HG03175 (cell line): ENCODE measurements at regions not wholly inside any gene's neighbourhood (a gene's known extent, or its start where the extent isn't known, plus 50 kb on each side); places are given as distances from the start of the nearest gene placed in this dataset.
"Not testable (repeated sequence)": the region's sequence is repeated elsewhere in the genome, so short reads cannot be mapped to it uniquely, and the experiment has no call there.

Experiments used
- ATAC-seq: cut with Tn5 transposase; IDR thresholded peaks from one replicate; pipeline ENCODE4 v1.9.1; 2021; ENCODE audit warnings: mild to moderate bottlenecking, moderate library complexity; ENCODE audit not compliant: unreplicated experiment

DNA sequence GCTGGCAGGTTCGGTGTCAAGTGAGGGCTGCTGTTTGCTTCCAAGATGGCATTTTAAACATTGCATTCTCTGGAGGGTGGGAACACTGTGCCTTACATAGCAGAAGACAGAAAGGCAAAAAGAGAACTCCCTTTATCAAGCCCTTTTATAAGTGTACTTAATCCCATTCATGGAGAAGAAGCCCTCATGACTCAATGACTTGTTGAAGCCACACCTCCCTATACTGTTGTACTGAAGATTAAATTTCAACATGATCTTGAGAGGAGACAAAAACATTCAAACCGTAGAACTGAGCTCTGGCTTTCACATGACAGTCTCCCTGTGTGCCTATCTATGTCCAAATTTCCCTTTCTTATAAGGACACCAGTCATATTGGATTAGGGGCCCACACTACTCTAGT, 443.4 kb upstream of the CDIN1 start:
- ATAC-seq, result no peak

DNA sequence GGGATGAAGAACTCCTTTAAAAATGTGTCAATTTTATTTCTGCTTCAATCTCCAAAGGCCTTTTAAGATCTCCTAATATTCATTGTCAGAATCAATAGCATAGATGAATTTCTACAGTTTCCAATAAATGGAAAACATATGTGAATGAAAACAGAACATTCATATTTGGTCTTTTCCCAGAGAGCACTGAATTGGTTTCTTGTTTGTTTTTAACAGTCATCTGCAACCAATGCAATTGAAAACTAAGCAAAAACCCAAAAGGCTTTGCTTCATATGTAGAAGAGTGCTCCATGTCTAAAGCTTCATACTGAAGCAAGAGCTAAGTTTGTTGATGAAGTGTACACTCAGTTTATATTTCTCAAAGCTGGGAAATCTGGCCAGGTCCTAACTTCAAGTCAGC, 426.5 kb upstream of the CDIN1 start:
- no peak for ATAC-seq

- no peak for ATAC-seq
These were observed 422.5 kb upstream of the CDIN1 start for GRCh38 chr15:36156879-36157427.

GRCh38 chr15:36160351-36160750, 419.1 kb upstream of the CDIN1 start:
- ATAC-seq, result no peak

- no peak for ATAC-seq
These were observed 418.3 kb upstream of the CDIN1 start for GRCh38 chr15:36161108-36161507.

DNA sequence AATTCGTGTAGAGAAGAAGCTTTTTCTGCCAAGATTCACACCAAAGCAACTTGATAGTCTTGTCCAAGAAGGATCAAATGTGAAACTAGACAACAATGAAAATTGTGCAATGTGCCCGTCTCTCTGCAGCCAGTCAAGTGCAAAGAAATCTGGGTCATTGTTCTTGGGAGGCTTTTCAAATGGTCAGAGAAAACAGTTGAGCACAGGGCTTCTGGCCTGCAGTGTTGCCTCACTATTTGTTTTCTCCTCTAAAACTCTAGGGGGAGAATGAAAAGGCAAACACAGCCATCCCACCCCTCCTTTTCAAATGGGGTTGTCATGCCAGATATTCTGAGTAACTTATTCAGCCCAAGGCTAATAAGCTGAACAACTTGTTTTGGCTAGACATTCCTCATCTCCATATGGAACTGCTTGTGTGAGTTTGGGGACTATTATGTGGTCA, 417.6 kb upstream of the CDIN1 start:
- ATAC-seq, result no peak

DNA sequence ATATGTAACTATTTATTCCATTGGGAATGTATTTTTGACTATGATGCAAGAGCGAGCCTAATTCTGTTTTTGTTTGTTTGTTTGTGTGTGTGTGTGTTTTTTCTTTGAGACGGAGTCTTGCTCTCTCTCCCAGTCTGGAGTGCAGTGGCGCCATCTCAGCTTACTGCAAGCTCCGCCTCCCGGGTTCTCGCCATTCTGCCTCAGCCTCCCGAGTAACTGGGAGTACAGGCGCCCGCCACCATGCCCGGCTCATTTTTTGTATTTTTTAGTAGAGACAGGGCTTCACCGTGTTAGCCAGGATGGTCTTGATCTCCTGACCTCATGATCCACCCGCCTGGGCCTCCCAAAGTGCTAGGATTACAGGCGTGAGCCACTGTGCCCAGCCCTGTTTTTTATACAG, 415.4 kb upstream of the CDIN1 start:
- not testable (repeated sequence) for ATAC-seq

DNA sequence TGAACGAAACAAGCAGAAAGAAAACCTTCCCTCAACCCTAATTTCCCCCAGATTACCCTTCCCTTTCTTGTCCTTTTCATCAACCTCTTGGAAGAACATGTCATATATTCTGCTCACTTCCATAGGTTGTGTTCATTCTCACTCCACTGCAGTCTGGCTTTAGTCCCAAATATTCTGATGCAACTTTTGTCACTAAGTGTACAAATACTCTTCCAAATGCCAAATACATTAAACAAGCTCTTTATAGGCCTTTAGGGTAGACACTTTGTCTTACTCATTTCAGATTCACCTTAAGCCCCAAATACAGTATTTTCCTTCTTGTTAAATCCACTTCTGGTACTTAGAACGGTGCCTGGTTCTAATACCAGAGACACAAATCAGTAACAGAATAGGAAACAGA, 406.5 kb upstream of the CDIN1 start:
- ATAC-seq, result no peak

DNA sequence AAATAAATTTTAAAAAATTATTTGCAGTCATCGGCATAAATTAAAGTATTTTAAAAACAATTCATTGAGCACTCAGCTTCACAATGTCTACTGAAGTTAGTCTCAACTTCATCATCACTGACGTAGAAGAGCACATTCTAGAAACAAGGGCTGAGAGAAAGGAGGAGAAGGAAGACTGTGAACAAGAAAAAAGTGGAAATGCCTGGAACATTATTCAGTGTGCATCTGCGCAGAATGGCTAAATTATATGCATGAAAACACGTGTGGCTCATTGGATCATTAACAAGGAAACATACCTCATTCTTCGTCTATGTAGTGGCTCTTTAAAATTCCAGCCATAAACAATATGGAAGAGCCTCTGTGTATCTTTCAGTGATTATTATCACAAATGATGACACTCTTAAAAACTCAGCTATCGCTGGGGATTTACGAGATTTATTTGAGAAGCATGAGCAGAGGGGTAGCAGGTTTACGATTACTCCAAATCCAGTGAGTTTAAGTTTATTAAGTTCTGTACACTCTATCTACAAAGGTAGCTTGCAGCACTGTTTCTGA, 404.2 kb upstream of the CDIN1 start:
- ATAC-seq, result no peak

DNA sequence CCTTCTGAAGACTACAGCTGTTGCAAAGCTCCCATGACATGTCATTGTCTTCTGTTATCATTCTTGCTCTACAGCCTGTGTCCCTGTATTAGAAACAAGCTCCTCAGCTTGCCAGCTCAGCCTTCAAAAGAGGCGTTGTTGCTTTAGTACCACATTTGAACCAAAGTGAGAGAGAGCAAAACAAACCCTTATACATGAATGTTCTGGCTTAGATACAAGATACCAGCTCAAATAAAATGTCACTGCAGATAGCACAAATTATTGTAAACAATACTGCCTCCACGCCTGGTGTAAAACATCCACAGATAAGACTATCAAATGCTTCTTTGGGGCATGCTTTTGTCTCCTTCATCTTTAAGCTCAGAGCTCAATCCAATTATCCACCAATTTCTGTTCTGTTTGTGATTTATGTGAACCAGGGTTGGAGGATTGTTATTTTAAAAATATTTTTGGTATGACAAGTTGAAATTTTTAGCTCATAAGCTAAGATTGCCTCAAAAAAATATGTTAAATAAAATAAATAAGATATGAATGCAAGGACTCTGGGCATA, 403.6 kb upstream of the CDIN1 start:
- ATAC-seq, result no peak

DNA sequence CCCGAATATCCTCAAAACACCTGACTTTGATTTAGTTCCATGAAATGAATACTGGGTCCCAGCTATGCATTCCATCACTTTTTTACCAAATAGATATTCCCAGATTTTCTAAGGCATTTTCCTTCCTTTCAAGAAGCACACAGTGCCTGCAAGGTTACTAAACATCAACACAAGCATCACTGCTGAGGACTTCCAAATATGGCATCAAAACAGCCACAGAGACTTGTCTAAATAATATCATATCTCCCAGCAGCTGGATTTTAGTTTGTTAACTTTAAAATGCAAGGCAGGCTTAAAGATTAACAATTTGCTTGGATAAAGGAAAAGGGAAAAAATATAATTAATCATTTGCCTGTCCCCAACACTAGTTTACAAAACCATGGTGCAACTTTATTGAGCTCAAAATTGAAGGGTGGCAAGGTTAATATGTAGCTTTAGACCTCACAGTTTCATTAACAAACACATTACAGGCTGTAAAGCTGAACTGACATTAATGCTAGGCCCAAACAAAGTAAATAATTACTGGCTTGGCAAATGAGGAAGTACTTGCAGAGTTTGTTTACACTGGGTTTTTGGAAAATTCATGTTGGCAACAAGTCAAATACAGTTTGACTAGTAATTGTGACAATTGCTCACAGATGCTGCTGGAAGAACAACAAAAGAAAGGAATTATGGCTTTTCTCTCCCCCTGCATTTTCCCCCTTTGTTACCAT, 401.7 kb upstream of the CDIN1 start:
- ATAC-seq, result no peak

DNA sequence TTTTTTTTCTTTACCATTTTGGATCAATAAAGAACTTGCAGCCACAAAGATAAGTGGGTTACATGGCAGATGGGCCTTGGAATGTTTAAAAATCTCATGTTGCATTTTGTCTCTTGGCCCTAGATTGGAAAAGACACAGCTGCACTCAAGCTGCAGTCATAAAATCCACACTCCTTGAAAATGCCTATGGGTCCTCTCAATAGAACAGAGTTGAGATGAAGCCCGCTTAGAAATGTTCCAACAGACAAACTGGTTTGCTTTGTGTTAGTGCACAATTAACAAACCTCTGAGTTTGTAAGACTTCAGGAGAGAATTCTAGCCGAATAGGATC, 401.2 kb upstream of the CDIN1 start:
- ATAC-seq, result no peak

- no peak for ATAC-seq
These were observed 396.2 kb upstream of the CDIN1 start for GRCh38 chr15:36183201-36183600.

DNA sequence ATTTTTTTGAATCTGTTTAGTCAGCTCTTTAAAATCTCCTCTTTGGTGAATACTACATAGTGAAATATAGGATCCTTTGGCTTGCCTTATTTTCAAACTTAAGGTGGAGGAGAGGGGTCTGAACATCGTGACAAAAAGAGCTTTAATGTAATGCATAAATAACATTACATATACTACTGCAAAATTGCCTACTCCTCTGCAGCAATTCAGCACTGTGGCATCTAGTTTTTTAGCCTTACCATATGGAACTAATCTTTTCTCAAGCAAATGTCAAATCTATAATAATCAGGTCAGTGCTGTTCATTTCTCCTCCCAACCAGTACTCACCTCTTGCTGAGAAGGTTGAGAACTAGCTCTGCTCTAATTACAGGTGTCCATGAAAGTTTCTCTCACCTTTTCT, 394.0 kb upstream of the CDIN1 start:
- ATAC-seq, result no peak

GRCh38 chr15:36185845-36186244, 393.6 kb upstream of the CDIN1 start:
- no peak for ATAC-seq

- ATAC-seq, result no peak
These were observed 393.1 kb upstream of the CDIN1 start for GRCh38 chr15:36186376-36186775.

GRCh38 chr15:36191459-36191858, 388.0 kb upstream of the CDIN1 start:
- ATAC-seq, result no peak

DNA sequence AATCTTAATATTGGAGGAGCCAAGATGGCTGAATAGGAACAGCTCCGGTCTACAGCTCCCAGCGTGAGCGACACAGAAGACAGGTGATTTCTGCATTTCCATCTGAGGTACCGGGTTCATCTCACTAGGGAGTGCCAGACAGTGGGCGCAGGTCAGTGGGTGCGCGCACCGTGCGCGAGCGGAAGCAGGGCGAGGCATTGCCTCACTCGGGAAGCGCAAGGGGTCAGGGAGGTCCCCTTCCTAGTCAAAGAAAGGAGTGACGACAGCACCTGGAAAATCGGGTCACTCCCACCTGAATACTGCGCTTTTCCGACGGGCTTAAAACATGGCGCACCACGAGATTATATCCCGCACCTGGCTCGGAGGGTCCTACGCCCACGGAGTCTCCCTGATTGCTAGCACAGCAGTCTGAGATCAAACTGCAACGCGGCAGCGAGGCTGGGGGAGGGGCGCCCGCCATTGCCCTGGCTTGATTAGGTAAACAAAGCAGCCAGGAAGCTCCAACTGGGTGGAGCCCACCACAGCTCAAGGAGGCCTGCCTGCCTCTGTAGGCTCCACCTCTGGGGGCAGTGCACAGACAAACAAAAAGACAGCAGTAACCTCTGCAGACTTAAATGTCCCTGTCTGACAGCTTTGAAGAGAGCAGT, 383.9 kb upstream of the CDIN1 start:
- not testable (repeated sequence) for ATAC-seq

DNA sequence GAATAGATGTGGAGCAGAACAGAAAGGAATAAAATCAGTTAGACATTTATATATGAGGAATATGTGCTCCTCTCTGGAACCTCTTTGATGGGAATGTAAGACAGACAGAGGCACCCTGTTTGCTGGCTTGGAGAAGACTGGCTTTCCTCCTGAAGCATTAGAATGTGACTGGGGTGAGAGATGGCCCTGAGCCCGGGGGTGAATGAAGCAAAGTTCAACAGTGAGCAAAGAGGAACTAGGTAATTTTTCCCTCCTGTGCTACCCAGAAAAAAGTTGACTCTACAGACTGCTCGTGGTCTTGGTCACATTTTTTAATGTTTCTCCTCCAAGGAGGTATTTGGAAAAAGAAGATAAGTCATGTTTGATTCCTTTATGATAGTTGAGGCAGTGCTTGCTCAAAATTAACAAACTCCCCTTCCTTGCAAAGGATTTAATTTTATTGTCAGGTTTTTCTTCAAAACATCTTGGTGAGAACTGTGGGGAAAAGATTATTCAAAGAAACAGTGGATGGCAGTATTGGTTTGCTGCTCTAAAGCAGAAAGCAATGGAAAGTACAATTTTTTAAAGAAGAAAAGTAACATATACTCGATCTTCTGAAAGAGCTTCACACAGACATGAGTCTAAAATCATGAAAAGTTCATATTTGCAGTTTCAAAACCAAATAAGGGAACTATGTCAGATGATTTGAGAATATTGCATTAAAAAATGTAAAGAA, 370.4 kb upstream of the CDIN1 start:
- ATAC-seq, result no peak

DNA sequence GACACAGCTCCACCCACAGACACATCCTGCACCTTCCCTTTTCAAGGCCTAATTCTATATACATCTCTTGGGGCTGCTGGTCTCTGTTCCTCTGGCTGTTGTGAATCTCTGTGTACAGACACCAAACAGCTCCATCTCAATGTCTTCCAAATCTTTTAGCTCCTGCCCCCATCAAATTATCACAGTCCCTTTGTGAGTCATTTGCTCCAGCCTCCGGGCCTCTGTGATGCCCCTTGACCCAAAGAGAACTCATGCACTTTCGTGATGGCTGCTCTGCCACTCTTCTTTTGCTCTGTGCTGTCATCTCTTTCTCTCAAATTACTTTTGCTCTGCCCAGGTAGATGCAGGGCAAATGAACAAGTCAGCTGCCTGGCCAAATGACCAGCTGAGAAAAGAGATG, 369.0 kb upstream of the CDIN1 start:
- ATAC-seq, result no peak

- no peak for ATAC-seq
These were observed 361.1 kb upstream of the CDIN1 start for GRCh38 chr15:36218322-36218721.
